ENCODE measurements at regions not wholly inside any gene's neighbourhood (a gene's known extent, or its start where the extent isn't known, plus 50 kb on each side); places are given as distances from the start of the nearest gene placed in this dataset.
"Not testable (repeated sequence)": the region's sequence is repeated elsewhere in the genome, so short reads cannot be mapped to it uniquely, and the experiment has no call there.

DNA sequence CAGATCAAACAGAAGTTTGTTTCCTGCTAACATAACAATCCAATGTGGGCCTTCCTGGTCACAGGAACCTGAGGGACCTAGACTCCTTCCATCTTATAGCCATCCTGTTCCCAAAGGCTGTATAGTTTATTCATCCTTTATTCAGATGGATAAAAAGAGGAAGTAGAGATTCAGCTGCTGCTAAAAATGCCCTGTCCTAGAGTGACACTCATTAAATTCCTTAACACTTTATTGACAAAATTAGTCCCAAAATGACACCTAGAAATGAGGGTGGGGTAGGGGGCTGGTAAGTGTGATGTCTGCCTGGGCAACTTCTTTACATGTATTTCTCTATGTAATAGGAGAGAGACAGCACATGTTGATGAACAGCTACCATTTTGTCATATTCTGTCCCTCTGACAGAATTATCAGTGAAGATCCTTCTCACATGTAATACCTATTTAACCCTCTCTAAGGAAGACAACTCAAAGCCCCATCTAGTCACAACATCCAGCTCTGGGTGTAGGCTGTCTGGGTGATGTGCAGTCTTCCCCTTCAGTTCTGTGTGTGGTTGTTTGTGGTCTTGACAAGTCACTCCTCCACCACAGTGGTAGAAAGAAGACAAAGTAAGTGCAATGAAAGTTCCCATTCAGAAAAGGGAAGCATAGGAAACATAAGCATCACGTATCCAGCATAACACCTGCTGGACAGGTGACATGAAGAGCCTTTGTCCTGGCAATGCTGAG is 253.9 kb upstream of the CNTNAP5 start:
- WGBS: 96% methylated on average over 1 of the region's 1 CpG

GRCh38 chr2:123771928-123772632 is 253.0 kb upstream of the CNTNAP5 start:
- Histone ChIP-seq H3K27me3 (ENCODE audit: insufficient read depth, low read length) (no peaks in the 10 kb centered on the region), H3K9ac (ENCODE audit: low read depth, low read length) (no peak overlapping the region), H3K4me3 (ENCODE audit: low read length) (no peak overlapping the region), H3K36me3 (ENCODE audit: insufficient read depth, low read length) (no peaks in the 10 kb centered on the region), H3K9me3 (ENCODE audit: insufficient read depth, low read depth, low read length) (no peaks in the 10 kb centered on the region), H3K4me1 (ENCODE audit: insufficient read depth, low read length) (no peaks in the 10 kb centered on the region), H3K27ac (ENCODE audit: low read depth, low read length) (no peak overlapping the region)
- WGBS: 100% methylated on average over 1 of the region's 2 CpGs

More for the DNA sequence above, 253.9 kb upstream of the CNTNAP5 start:
- Histone ChIP-seq H3K4me3 (ENCODE audit: low read length) (no peak overlapping the region), H3K4me1 (ENCODE audit: insufficient read depth, low read length) (no peaks in the 10 kb centered on the region), H3K27me3 (ENCODE audit: insufficient read depth, low read length) (no peaks in the 10 kb centered on the region), H3K9ac (ENCODE audit: low read depth, low read length) (no peak overlapping the region), H3K27ac (ENCODE audit: low read depth, low read length) (no peak overlapping the region), H3K36me3 (ENCODE audit: insufficient read depth, low read length) (no peaks in the 10 kb centered on the region), H3K9me3 (ENCODE audit: insufficient read depth, low read depth, low read length) (no peaks in the 10 kb centered on the region)

GRCh38 chr2:123777116-123777515 is 248.0 kb upstream of the CNTNAP5 start:
- Histone ChIP-seq H3K27ac (ENCODE audit: low read depth, low read length) (no peak overlapping the region), H3K27me3 (ENCODE audit: insufficient read depth, low read length) (no peaks in the 10 kb centered on the region), H3K9me3 (ENCODE audit: insufficient read depth, low read depth, low read length) (no peaks in the 10 kb centered on the region), H3K36me3 (ENCODE audit: insufficient read depth, low read length) (no peaks in the 10 kb centered on the region), H3K4me3 (ENCODE audit: low read length) (no peak overlapping the region), H3K9ac (ENCODE audit: low read depth, low read length) (no peak overlapping the region), H3K4me1 (ENCODE audit: insufficient read depth, low read length) (no peaks in the 10 kb centered on the region)
- WGBS: 84% methylated on average over 1 of the region's 1 CpG

DNA sequence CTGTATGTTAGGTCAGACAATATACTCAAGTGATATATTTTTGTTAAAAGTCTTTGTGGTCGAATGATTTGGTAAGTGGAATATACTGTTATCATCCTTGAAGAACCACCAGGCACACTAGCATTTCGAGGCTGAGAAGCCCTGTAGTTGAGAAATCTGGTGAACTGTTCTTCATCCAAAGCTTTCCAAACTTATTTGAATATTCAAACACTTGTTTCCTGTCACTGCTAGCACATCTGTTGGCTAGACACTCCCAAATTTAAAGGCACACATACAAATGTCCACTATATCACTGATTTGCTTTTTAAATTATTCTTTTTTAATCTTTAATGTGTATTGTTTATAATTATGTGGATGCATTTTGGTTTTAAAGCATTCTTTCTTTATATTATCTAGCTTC is 241.9 kb upstream of the CNTNAP5 start:
- no peak overlapping the region for H3K27ac ChIP-seq (ENCODE audit: low read depth, low read length)
- no peak overlapping the region for H3K9ac ChIP-seq (ENCODE audit: low read depth, low read length)
- H3K36me3 ChIP-seq (ENCODE audit: insufficient read depth, low read length): no peaks in the 10 kb centered on the region
- H3K27me3 ChIP-seq (ENCODE audit: insufficient read depth, low read length): no peaks in the 10 kb centered on the region
- WGBS: 90% methylated on average over 2 of the region's 2 CpGs
- H3K4me1 ChIP-seq (ENCODE audit: insufficient read depth, low read length): no peaks in the 10 kb centered on the region
- H3K9me3 ChIP-seq (ENCODE audit: insufficient read depth, low read depth, low read length): peaks cover 13% of the 10 kb centered on the region; the same call in 1 of the 2 replicates
- H3K4me3 ChIP-seq (ENCODE audit: low read length): no peak overlapping the region

DNA sequence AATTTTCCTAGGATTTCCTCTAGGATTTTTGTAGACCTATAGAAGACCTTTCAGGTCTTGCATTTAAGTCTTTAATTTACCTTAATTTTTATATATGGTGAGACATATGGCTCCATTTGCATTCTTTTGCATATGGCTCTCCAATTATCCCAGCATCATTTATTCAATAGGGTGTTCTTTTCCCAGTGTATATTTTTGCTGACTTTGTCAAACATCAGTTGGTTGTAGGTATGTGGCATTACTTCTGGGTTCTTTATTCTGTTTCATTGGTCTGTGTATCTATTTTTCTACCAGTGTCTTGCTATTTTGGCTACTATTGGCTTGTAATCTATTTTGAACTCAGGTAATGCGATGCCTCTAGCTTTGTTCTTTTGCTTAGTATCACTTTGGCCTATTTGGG is 239.8 kb upstream of the CNTNAP5 start:
- Histone ChIP-seq H3K27me3 (ENCODE audit: insufficient read depth, low read length) (no peaks in the 10 kb centered on the region), H3K27ac (ENCODE audit: low read depth, low read length) (no peak overlapping the region), H3K9me3 (ENCODE audit: insufficient read depth, low read depth, low read length) (peaks cover 13% of the 10 kb centered on the region; the same call in 1 of the 2 replicates), H3K36me3 (ENCODE audit: insufficient read depth, low read length) (no peaks in the 10 kb centered on the region), H3K4me1 (ENCODE audit: insufficient read depth, low read length) (no peaks in the 10 kb centered on the region), H3K9ac (ENCODE audit: low read depth, low read length) (no peak overlapping the region), H3K4me3 (ENCODE audit: low read length) (no peak overlapping the region)
- WGBS: 100% methylated on average over 1 of the region's 1 CpG

- WGBS: 91% methylated on average over 4 of the region's 4 CpGs
- Histone ChIP-seq H3K36me3 (ENCODE audit: insufficient read depth, low read length) (no peaks in the 10 kb centered on the region), H3K4me3 (ENCODE audit: low read length) (no peak overlapping the region), H3K9ac (ENCODE audit: low read depth, low read length) (no peak overlapping the region), H3K9me3 (ENCODE audit: insufficient read depth, low read depth, low read length) (0 out of 2 replicates have a peak, but pooled peaks cover 2% of the 10 kb centered on the region), H3K4me1 (ENCODE audit: insufficient read depth, low read length) (no peaks in the 10 kb centered on the region), H3K27me3 (ENCODE audit: insufficient read depth, low read length) (no peaks in the 10 kb centered on the region), H3K27ac (ENCODE audit: low read depth, low read length) (no peak overlapping the region)
Measured at GRCh38 chr2:123791207-123791606, 233.9 kb upstream of the CNTNAP5 start.

- H3K9ac ChIP-seq (ENCODE audit: low read depth, low read length): no peak overlapping the region
- no peaks in the 10 kb centered on the region for H3K9me3 ChIP-seq (ENCODE audit: insufficient read depth, low read depth, low read length)
- H3K27ac ChIP-seq (ENCODE audit: low read depth, low read length): no peak overlapping the region
Measured at GRCh38 chr2:123791684-123792083, 233.4 kb upstream of the CNTNAP5 start.

DNA sequence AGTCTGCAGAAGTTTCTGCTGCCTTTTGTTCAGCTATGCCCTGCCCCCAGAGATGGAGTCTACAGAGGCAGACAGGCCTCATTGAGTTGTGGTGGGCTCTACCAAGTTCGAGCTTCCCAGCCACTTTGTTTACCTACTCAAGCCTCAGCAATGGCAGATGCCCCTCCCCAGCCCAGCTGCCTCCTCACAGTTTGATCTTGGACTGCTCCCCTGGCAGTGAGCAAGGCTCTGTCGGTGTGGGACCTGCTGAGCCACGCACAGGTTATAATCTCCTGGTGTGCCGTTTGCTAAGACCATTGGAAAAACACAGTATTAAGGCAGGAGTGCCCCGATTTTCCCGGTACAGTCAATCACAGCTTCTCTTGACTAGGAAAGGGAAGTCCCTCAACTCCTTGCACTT is 221.0 kb upstream of the CNTNAP5 start:
- peaks cover 25% of the 10 kb centered on the region for H3K9me3 ChIP-seq (ENCODE audit: insufficient read depth, low read depth, low read length)
- not testable (repeated sequence) for H3K4me3 ChIP-seq (ENCODE audit: low read length); H3K27ac ChIP-seq (ENCODE audit: low read depth, low read length); H3K36me3 ChIP-seq (ENCODE audit: insufficient read depth, low read length); H3K27me3 ChIP-seq (ENCODE audit: insufficient read depth, low read length); H3K9ac ChIP-seq (ENCODE audit: low read depth, low read length); H3K4me1 ChIP-seq (ENCODE audit: insufficient read depth, low read length)
- WGBS: 96% methylated on average over 6 of the region's 6 CpGs

More at GRCh38 chr2:123791684-123792083, 233.4 kb upstream of the CNTNAP5 start:
- Histone ChIP-seq H3K36me3 (ENCODE audit: insufficient read depth, low read length) (no peaks in the 10 kb centered on the region), H3K4me1 (ENCODE audit: insufficient read depth, low read length) (no peaks in the 10 kb centered on the region), H3K4me3 (ENCODE audit: low read length) (no peak overlapping the region), H3K27me3 (ENCODE audit: insufficient read depth, low read length) (no peaks in the 10 kb centered on the region)

DNA sequence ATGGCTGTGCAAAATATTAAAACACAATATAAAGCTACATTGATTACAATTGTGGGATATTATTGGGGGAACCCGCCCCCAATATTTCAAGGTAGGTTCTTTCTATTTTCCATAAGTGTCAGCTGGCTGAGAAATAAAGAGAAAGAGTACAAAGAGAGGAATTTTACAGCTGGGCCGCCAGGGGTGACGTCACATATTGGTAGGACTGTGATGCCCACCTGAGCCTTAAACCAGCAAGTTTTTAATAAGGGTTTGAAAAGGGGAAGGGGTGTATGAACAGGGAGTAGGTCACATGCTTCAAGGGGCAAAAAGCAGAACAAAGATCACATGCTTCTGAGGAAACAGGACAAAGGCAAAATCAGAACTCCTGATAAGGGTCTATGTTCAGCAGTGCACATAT is 219.3 kb upstream of the CNTNAP5 start:
- not testable (repeated sequence) for H3K4me3 ChIP-seq (ENCODE audit: low read length); H3K27me3 ChIP-seq (ENCODE audit: insufficient read depth, low read length); H3K36me3 ChIP-seq (ENCODE audit: insufficient read depth, low read length); H3K4me1 ChIP-seq (ENCODE audit: insufficient read depth, low read length); H3K27ac ChIP-seq (ENCODE audit: low read depth, low read length); H3K9ac ChIP-seq (ENCODE audit: low read depth, low read length)
- H3K9me3 ChIP-seq (ENCODE audit: insufficient read depth, low read depth, low read length): peaks cover 25% of the 10 kb centered on the region
- 91% methylated on average over 3 of the region's 3 CpGs for WGBS

- Histone ChIP-seq H3K4me1 (ENCODE audit: insufficient read depth, low read length) (no peaks in the 10 kb centered on the region), H3K4me3 (ENCODE audit: low read length) (no peak overlapping the region), H3K36me3 (ENCODE audit: insufficient read depth, low read length) (no peaks in the 10 kb centered on the region), H3K27ac (ENCODE audit: low read depth, low read length) (no peak overlapping the region), H3K27me3 (ENCODE audit: insufficient read depth, low read length) (no peaks in the 10 kb centered on the region), H3K9me3 (ENCODE audit: insufficient read depth, low read depth, low read length) (peaks cover 25% of the 10 kb centered on the region), H3K9ac (ENCODE audit: low read depth, low read length) (no peak overlapping the region)
- WGBS: 90% methylated on average over 2 of the region's 2 CpGs
Measured at GRCh38 chr2:123808243-123808642, 216.8 kb upstream of the CNTNAP5 start.

DNA sequence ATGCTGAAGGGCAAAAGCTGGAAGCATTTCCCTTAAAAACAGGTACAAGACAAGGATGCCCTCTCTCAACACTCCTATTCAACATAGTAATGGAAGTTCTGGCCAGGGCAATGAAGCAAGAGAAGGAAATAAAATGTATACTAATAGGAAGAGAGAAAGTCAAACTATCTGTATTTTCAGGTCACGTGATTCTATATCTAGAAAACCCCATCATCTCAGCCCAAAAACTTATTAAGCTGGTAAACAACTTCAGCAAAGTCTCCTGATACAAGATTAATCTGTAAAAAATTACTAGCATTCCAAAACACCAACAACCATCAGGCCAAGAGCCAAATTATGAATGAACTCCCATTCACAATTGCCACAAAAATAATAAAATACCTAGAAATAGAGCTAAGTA is 213.2 kb upstream of the CNTNAP5 start:
- Histone ChIP-seq H3K27ac (ENCODE audit: low read depth, low read length) (no peak overlapping the region), H3K9me3 (ENCODE audit: insufficient read depth, low read depth, low read length) (peaks cover 4% of the 10 kb centered on the region; the same call in 1 of the 2 replicates), H3K36me3 (ENCODE audit: insufficient read depth, low read length) (no peaks in the 10 kb centered on the region), H3K4me1 (ENCODE audit: insufficient read depth, low read length) (no peaks in the 10 kb centered on the region), H3K27me3 (ENCODE audit: insufficient read depth, low read length) (no peaks in the 10 kb centered on the region), H3K9ac (ENCODE audit: low read depth, low read length) (no peak overlapping the region), H3K4me3 (ENCODE audit: low read length) (no peak overlapping the region)
- 100% methylated on average over 1 of the region's 1 CpG for WGBS

Data from HUES64 (cell line).